ENCODE measurements at regions not wholly inside any gene's neighbourhood (a gene's known extent, or its start where the extent isn't known, plus 50 kb on each side); places are given as distances from the start of the nearest gene placed in this dataset.

DNA sequence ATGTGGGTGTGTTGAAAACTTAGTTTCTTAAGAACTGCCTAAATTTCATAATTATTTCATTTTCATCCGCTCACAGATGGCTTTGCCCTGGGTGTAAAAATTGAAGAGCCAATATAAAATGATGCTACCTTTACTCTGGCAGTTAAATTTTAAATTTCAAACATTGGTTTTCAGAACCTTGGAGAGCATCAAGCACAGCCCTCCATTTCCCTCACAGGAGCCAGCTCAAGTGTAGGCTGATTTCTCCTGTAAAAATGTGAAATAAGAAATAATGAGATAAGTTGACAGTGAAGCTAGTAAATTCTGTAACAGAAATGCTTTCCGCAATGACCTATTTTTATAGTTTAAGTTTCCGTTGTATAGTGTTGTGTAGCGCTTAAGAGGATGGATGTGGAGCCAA, 53.9 kb upstream of the AKT3 start:
- TF ChIP-seq, protein P1, sequence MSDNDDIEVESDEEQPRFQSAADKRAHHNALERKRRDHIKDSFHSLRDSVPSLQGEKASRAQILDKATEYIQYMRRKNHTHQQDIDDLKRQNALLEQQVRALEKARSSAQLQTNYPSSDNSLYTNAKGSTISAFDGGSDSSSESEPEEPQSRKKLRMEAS (IDR thresholded peaks at IDR 0.05): no peak
- TF ChIP-seq EP300 (IDR thresholded peaks at IDR 0.05; ENCODE audit: borderline replicate concordance) (no peak), RAD21 (IDR thresholded peaks at IDR 0.05; ENCODE audit: low read depth) (no peak), TAF1 (IDR thresholded peaks at IDR 0.05; ENCODE audit: low read depth) (no peak), CREB1 (IDR thresholded peaks at IDR 0.05; ENCODE audit: low read depth) (no peak), CEBPB (IDR thresholded peaks at IDR 0.05) (no peak), ZBTB7A (IDR thresholded peaks at IDR 0.05; ENCODE audit: low read depth) (no peak), USF1 (IDR thresholded peaks at IDR 0.05) (no peak), EGR1 (IDR thresholded peaks at IDR 0.05) (no peak), YY1 (IDR thresholded peaks at IDR 0.05; ENCODE audit: low read depth) (no peak)
- TF ChIP-seq, protein P2, sequence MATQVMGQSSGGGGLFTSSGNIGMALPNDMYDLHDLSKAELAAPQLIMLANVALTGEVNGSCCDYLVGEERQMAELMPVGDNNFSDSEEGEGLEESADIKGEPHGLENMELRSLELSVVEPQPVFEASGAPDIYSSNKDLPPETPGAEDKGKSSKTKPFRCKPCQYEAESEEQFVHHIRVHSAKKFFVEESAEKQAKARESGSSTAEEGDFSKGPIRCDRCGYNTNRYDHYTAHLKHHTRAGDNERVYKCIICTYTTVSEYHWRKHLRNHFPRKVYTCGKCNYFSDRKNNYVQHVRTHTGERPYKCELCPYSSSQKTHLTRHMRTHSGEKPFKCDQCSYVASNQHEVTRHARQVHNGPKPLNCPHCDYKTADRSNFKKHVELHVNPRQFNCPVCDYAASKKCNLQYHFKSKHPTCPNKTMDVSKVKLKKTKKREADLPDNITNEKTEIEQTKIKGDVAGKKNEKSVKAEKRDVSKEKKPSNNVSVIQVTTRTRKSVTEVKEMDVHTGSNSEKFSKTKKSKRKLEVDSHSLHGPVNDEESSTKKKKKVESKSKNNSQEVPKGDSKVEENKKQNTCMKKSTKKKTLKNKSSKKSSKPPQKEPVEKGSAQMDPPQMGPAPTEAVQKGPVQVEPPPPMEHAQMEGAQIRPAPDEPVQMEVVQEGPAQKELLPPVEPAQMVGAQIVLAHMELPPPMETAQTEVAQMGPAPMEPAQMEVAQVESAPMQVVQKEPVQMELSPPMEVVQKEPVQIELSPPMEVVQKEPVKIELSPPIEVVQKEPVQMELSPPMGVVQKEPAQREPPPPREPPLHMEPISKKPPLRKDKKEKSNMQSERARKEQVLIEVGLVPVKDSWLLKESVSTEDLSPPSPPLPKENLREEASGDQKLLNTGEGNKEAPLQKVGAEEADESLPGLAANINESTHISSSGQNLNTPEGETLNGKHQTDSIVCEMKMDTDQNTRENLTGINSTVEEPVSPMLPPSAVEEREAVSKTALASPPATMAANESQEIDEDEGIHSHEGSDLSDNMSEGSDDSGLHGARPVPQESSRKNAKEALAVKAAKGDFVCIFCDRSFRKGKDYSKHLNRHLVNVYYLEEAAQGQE (IDR thresholded peaks at IDR 0.05; ENCODE audit: low read depth): peak; percentile 82

Measured in Ishikawa (cell line).